GM08714 (cell line): ENCODE measurements at regions not wholly inside any gene's neighbourhood (a gene's known extent, or its start where the extent isn't known, plus 50 kb on each side); places are given as distances from the start of the nearest gene placed in this dataset.
"Not testable (repeated sequence)": the region's sequence is repeated elsewhere in the genome, so short reads cannot be mapped to it uniquely, and the experiment has no call there.

ENCODE experiments used
- H3K4me3 ChIP-seq: fragments of 200-500 bp; sonication (Bioruptor generic); 2 replicates; pipeline ENCODE4 v1.5.1; 2014; ENCODE audit warnings: mild to moderate bottlenecking, low read length, inconsistent platforms
- ZNF274 ChIP-seq: IDR thresholded peaks from 2 replicates; pipeline ENCODE4 v1.6.1; 2012; ENCODE audit warnings: mild to moderate bottlenecking, low read depth, low read length

DNA sequence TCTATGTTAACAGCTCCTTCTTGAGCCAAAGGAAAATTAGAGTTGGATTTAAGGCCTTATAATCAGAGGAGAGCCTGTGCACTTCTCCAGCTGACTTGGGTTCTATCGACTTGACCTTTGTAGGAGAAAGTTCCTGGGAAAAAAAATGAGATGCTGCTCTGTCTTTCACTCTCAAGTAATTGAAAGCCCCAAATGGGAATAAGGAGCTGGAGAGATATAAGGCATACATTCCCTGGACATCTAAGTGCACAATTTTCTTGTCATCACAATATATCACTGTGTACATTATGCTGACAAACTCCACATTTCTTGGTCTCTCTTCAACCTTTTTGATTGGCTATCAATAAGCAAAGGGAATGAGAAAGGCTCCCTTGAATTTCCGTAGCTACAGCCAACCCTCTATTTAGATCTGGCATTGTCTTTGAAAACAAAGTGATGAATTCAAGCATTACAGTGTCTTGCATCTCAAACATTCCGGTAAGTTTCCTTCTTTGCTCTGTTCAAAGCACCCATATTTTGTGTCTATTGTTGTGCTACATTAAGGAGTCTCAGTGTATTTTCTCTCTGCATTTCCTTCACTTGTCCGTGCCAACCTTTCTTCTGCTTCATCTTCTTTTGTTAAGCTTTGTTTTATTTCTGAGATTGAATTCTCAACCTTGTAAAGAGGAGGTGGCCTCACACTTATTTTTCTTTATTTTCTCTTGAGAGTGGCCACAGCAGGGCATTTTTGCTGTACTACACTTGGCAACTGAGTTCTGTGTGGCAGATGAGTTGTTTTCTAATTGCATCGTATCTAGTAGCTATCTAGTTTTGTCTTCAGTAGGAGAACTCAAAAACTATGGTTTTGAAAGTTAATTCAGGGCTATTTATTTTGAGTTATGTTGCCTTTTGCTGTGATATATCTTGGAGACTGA, 450.3 kb upstream of the MAN1A1 start:
- no peak for TF ChIP-seq ZNF274
- H3K4me3 ChIP-seq = no peak overlapping the region

DNA sequence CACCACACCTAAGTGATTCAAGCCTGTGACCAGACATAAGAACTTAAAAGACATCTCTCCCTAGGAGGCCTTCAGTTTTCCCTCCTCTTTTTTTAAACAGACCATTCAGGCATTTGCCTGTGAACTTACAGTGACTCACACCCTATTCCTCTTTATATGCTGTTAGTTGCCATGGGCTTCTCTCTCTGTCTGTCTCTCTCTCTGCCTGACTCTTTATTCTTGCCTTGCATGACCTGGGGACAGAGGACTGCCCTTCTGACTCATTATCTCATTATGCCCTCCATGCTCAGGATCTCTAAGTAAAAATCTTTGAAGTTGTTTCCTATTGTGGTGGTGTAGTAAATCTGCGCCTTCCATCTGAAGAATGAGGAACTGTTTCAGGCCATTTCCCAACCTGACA, 442.2 kb upstream of the MAN1A1 start:
- TF ChIP-seq ZNF274 = no peak
- no peak overlapping the region for H3K4me3 ChIP-seq

DNA sequence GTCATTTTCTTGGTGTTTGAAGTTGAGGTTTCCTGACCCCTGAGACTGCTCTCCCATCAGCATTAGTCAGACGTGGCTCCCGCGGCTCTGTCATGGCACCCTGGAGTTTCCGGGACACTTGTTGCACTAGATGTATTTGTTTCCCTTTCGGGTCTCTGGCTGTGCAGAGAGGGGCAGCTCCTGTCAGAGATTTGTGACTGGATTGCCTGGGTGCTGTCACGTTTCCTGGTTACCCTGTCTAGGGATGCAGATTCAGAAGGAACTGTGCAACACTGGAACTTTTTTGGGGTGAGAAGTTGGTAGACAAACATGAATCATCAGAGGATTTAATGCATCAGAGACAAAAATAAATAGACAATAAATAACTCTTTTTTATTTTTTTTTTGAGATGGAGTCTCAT, 431.8 kb upstream of the MAN1A1 start:
- no peak overlapping the region for H3K4me3 ChIP-seq
- TF ChIP-seq ZNF274 = no peak

DNA sequence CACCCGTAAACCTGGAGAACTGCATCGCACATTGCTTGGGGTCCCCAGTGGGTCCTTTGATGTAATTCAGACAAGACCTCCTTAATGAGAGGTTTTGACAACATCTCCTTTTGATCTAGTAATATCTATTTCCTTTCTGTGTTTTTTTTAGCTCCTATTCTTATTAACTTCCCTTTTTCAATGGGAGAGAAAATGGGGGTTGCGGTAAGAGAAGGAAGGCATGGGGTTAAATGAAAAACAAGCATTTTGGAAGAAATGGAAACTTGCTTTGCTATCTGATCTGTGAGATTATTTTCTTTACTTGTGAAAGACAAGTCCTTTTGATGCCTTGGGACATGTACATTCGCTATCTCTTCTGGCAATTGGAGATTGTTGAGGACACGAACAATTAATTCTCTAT, 418.6 kb upstream of the MAN1A1 start:
- no peak overlapping the region for H3K4me3 ChIP-seq
- no peak for TF ChIP-seq ZNF274

DNA sequence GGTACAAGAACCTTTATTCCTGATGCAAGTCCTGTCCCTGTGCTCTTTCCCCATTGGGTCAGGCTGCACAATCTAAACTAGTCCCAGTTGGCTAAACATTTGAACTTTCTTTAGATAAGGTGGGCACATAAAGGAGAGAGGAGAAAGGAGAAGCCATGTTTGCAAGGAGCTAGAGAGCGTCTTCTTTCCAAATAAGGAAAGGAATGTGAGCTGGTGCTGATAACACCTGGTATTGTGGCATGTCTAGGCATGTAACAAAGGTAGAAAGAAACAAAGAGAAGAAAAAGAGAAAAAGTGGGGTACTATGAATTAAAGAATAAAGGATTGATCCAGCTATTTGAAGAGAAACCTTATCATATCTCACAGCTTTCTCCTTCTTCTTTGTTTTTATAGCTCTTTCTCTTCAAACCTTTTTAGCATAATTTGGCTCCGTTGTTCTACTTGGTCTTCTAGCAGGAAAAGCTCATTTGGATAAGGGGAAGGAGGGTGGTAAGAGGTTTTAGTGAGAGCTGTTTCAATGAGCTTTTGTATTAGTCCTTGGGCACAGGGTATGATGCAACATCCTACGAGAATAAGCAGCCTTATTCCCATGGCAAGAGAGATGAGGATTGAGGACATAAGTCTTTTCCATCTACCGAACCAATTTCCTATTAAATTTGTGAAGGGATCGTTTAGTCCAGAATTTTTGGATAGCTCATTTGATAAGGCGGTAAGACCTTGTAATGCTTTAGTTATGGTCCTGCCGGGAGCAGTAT, 415.5 kb upstream of the MAN1A1 start:
- H3K4me3 ChIP-seq = no peak overlapping the region
- TF ChIP-seq ZNF274 = no peak

DNA sequence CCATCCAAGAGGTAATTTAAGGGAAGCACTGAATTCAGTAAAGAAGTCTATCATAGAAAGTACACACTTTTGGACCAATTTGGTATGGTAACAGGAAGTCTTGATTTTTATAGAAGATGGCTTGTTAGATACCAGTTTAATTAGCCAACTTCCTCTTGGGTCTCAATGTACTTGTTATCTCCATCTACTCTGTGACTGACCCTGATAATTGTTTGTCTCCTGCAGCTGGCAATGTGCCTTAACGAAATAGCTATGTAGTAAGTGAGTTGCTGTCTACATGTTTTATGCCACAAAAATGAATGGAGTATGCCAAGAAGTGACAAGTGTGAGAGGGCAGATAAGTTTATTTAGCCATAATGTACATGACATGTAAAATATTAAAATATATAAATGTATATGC, 410.5 kb upstream of the MAN1A1 start:
- TF ChIP-seq ZNF274 = no peak
- no peak overlapping the region for H3K4me3 ChIP-seq

DNA sequence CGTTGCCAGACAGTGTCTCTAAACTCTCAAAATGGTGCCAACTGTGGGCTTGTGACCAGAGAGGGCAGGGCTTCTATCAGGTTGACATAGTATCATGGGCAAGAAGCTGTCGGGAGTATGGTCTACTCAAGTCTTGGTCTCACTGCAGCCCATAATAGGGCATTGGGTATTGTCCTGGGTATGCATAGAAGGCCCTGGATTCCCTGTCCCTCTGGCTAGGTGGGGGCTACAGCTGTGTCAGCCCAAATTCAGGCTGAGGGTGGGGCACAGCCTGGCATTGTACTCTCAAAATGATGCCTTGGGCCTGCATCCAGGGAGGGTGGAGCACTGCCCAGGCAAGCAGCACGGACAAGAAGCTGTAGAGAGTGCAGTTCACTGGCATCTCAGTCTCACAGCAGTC, 408.8 kb upstream of the MAN1A1 start:
- TF ChIP-seq ZNF274 = no peak
- H3K4me3 ChIP-seq = no peak overlapping the region

DNA sequence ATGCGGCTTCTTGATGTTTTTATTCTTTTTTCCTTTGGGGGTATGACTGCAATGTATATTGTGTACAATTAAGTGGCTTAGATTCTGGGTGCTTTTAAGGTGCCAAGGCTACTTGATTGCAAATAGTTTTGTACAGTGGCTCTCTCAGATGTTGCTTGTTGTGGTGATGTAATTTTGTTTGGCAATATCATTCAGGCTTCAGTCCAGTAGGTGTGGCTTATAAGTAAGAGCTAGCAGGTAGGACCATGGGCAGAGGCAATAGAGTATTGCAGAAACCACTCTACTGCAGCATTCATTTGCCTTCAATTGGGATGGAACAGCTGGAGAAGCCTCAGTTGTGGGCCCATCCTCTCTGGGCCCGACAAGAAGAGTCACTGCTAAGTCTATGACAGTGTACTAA, 407.9 kb upstream of the MAN1A1 start:
- no peak for TF ChIP-seq ZNF274
- H3K4me3 ChIP-seq = no peak overlapping the region

DNA sequence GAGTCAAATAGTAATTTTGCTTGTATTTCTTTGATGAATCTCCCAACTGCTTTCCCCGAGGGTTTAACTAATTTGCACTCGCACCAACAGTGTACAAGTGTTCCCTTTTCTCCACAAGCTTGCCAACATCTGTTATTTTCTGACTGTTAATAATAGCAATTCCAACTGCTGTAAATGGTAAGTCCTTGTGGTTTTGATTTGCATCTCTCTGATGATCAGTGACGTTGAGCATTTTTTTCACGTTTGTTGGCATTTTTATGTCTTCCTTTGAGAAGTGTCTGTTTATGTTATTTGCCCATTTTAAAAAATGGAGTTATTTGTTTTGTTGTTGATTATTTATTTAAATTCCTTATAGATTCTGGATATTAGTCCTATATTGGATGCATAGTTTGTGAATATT, 399.8 kb upstream of the MAN1A1 start:
- H3K4me3 ChIP-seq = no peak overlapping the region
- TF ChIP-seq ZNF274 = no peak

DNA sequence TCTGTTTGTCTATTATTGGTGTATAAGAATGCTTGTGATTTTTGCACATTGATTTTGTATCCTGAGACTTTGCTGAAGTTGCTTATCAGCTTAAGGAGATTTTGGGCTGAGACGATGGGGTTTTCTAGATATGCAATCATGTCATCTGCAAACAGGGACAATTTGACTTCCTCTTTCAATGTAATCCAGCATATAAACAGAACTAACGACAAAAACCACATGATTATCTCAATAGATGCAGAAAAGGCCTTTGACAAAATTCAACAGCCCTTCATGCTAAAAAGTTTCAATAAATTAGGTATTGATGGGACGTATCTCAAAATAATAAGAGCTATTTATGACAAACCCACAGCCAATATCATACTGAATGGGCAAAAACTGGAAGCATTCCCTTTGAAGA, 399.0 kb upstream of the MAN1A1 start:
- H3K4me3 ChIP-seq = not testable (repeated sequence)

DNA sequence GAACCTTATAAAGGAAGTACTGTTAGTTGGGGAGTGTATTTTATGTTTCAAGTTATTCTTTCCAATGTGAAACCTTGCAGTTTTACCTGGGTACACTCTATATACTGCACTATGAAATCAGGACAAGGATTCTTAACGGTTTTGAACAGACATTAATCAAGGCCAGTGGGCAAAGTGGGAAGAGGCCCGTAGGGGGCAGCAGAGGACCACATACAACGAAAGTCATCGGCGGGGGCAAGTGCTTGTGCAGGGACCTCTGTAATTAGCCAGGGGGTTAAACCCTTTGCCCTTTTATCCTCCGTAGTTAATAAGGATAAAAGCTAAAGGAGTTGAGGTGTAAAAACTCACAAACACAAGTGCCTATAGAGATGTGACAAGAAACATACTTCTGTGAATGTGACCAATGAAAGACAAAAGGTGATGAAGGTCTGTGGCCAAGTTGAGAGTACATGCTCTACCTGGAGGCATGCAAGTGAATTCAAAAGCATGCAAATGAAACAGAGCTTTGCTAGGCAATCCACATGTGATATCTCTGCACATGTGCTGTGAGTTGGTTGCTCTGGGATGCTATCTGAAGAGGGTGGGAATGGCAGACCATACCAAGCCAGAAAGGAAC, 392.7 kb upstream of the MAN1A1 start:
- H3K4me3 ChIP-seq = no peak overlapping the region
- no peak for TF ChIP-seq ZNF274

DNA sequence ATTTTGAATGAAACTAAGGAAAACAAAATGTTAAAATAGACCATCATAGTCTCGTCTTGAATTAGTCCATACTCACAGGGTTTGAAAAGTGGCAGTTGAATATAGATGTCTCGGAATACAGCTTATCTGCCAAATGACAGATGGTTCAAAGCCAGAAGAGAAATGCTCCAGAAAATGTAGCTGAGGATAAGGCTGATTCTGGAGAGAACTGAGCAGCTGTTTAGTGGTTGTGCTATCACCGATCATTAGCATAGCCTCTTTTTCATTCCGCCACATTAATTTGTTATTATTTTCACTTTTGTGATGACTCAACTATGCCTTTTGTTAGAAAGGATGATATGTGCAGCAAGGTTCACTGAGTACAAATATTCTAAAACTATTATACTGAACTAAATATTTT, 390.2 kb upstream of the MAN1A1 start:
- no peak for TF ChIP-seq ZNF274
- H3K4me3 ChIP-seq = no peak overlapping the region

DNA sequence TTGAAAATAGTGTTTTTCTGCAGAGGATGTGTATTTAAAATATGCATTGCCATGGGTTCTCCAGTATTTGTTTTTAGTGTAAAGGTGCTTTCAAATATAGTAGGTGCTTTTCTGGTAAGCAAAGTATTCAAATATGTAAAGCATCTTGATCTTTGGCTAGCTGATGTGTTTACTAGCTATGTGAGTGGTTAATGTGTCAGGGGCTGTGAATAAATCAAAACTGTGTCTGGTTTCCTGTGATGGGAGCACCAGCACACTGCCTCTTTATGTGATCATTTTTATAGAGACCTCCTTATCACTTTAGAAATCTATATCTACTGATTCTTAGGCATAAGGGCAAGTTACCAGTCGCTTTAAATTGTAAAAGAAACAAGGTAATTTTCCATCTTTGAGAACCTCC, 388.9 kb upstream of the MAN1A1 start:
- H3K4me3 ChIP-seq = no peak overlapping the region
- TF ChIP-seq ZNF274 = no peak

DNA sequence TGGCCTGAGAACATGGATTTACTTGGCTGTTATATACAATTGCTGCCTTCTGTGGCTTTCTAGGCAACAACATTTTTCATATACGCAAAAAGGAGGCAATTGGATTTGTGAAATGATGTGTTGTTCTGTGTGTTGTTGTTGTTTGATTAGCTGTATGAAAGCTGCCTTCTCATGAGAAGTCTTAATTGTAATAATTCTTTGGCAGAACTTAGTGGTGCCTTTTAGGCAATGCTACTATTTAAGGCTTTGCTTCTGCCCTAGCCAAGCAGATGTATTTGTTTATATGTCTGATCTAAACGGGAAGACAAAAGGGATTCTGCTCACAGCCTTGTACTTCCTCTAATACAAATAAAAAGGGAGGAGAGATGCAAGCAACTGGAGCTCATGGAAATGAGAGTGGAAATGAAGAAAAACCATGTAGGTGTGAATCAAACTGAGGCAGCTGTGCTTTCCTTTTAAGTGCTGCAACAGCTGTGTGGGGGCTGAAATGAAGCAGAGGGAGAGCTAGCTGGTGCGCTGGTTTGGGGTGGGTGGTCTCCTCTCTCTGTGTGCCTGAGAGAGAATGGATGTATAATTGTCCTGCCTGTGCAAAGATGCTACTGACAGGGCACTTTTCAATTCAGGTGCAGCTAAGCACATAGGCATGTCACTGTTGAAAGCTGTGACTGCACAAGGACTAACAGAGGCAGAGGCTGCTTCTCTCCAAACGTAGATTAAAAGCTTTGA, 386.9 kb upstream of the MAN1A1 start:
- H3K4me3 ChIP-seq = no peak overlapping the region
- TF ChIP-seq ZNF274 = no peak
